ENCODE measurements at regions not wholly inside any gene's neighbourhood (a gene's known extent, or its start where the extent isn't known, plus 50 kb on each side); places are given as distances from the start of the nearest gene placed in this dataset.

GRCh38 chr4:141543176-141543575, 93.2 kb upstream of the IL15 start:
- Histone ChIP-seq H3K9me3 (peaks cover 2% of the 10 kb centered on the region), H3K4me2 (no peak overlapping the region), H3K4me3 (ENCODE audit: low read depth in 2 of 2, low read length in 1 of 2) (no peak overlapping the region), H3K79me2 (ENCODE audit: insufficient read depth) (no peaks in the 10 kb centered on the region), H3K4me1 (ENCODE audit: control insufficient read depth in 1 of 2, insufficient read depth in 2 of 2, low read depth in 1 of 2, low read length in 1 of 2) (peaks cover 0 to 2% of the 10 kb centered on the region in 2 experiments; a peak in 1 of 4 replicates), H3K9ac (no peak overlapping the region), H2AFZ (ENCODE audit: low read depth) (no peak overlapping the region), H3K27ac (ENCODE audit: low read depth in 2 of 2, low read length in 1 of 2) (no peak overlapping the region), H3K27me3 (ENCODE audit: insufficient read depth) (no peaks in the 10 kb centered on the region), H4K20me1 (ENCODE audit: insufficient read depth) (no peaks in the 10 kb centered on the region), H3K9me2 (no peaks in the 10 kb centered on the region), H3F3A (replicated peaks; ENCODE audit: insufficient read depth) (no peaks in the 10 kb centered on the region), H3K36me3 (replicated peaks in 1 of 2; ENCODE audit: control insufficient read depth in 1 of 2, insufficient read depth in 2 of 2, low read length in 1 of 2) (no peaks in the 10 kb centered on the region)
- POLR2A ChIA-PET: no interaction called here
- WGBS (ENCODE audit: low lambda C conversion rate): 89% methylated on average over 1 of the region's 1 CpG
- no peak for DNase-seq
- TF ChIP-seq EP300 (IDR thresholded peaks at IDR 0.05; ENCODE audit: borderline replicate concordance in 1 of 2, low read depth in 1 of 2, low read length in 1 of 2): no peak
- CTCF ChIA-PET: no interaction called here

GRCh38 chr4:141543706-141544105, 92.7 kb upstream of the IL15 start:
- H2AFZ ChIP-seq (ENCODE audit: low read depth): no peak overlapping the region
- no peak overlapping the region for H3K4me3 ChIP-seq (ENCODE audit: low read depth in 2 of 2, low read length in 1 of 2)
- H3F3A ChIP-seq (replicated peaks; ENCODE audit: insufficient read depth): no peaks in the 10 kb centered on the region
- ChIA-PET POLR2A (no interaction called here), CTCF (no interaction called here)
- H3K4me1 ChIP-seq (ENCODE audit: control insufficient read depth in 1 of 2, insufficient read depth in 2 of 2, low read depth in 1 of 2, low read length in 1 of 2): peaks cover 0 to 2% of the 10 kb centered on the region in 2 experiments; a peak in 1 of 4 replicates
- no peak overlapping the region for H3K9ac ChIP-seq
- TF ChIP-seq ELF1 (IDR thresholded peaks at IDR 0.05): no peak
- TF ChIP-seq YY1 (IDR thresholded peaks at IDR 0.05; ENCODE audit: low read depth): no peak
- TF ChIP-seq FOSL2 (IDR thresholded peaks at IDR 0.05; ENCODE audit: borderline replicate concordance, low read depth): no peak
- no peak for TF ChIP-seq RAD21 (IDR thresholded peaks at IDR 0.05; ENCODE audit: low read length)
- TF ChIP-seq REST (IDR thresholded peaks at IDR 0.05; ENCODE audit: low read depth, low read length): no peak
- TF ChIP-seq CHD2 (IDR thresholded peaks at IDR 0.05; ENCODE audit: low read length, partially characterized antibody): no peak
- no peak for TF ChIP-seq NFIC (IDR thresholded peaks at IDR 0.05; ENCODE audit: borderline replicate concordance)
- no peak for TF ChIP-seq IRF3 (IDR thresholded peaks at IDR 0.05; ENCODE audit: low read depth, low read length)
- no peak for TF ChIP-seq EP300 (IDR thresholded peaks at IDR 0.05; ENCODE audit: borderline replicate concordance in 1 of 2, low read depth in 1 of 2, low read length in 1 of 2)
- no peak for TF ChIP-seq TCF12 (IDR thresholded peaks at IDR 0.05)
- no peak for TF ChIP-seq GATA2 (CRISPR knock-in tag; IDR thresholded peaks at IDR 0.05)
- TF ChIP-seq PBX3 (IDR thresholded peaks at IDR 0.05): no peak
- no peak for TF ChIP-seq MEF2A (IDR thresholded peaks at IDR 0.05; ENCODE audit: borderline replicate concordance, low read depth)
- TF ChIP-seq FOXJ3 (CRISPR knock-in tag; IDR thresholded peaks at IDR 0.05): no peak
- TF ChIP-seq USF2 (IDR thresholded peaks at IDR 0.05; ENCODE audit: borderline replicate concordance, low read depth, low read length): no peak
- TF ChIP-seq CTCF (IDR thresholded peaks at IDR 0.05): no peak
- no peaks in the 10 kb centered on the region for H3K36me3 ChIP-seq (replicated peaks in 1 of 2; ENCODE audit: control insufficient read depth in 1 of 2, insufficient read depth in 2 of 2, low read length in 1 of 2)
- 89% methylated on average over 2 of the region's 2 CpGs for WGBS (ENCODE audit: low lambda C conversion rate)
- no peak overlapping the region for H3K27ac ChIP-seq (ENCODE audit: low read depth in 2 of 2, low read length in 1 of 2)
- H3K27me3 ChIP-seq (ENCODE audit: insufficient read depth): no peaks in the 10 kb centered on the region
- H3K4me2 ChIP-seq: no peak overlapping the region
- no peaks in the 10 kb centered on the region for H3K9me3 ChIP-seq
- H3K79me2 ChIP-seq (ENCODE audit: insufficient read depth): no peaks in the 10 kb centered on the region
- H3K9me2 ChIP-seq: no peaks in the 10 kb centered on the region
- no peaks in the 10 kb centered on the region for H4K20me1 ChIP-seq (ENCODE audit: insufficient read depth)
- DNase-seq: no peak

Measured in SK-N-SH (cell line).